DOHH2 (cell line): ENCODE measurements at regions not wholly inside any gene's neighbourhood (a gene's known extent, or its start where the extent isn't known, plus 50 kb on each side); places are given as distances from the start of the nearest gene placed in this dataset.

ENCODE experiments used
- CTCF ChIP-seq: fragments of 200-600 bp; sonication (generic); IDR thresholded peaks from one replicate; pipeline ENCODE4 v1.5.1; 2014; ENCODE audit warnings: antibody characterized with exemption, mild to moderate bottlenecking, low read depth, low read length; ENCODE audit not compliant: poor library complexity, severe bottlenecking
- EZH2phosphoT487 ChIP-seq: fragments of 200-600 bp; sonication (generic); IDR thresholded peaks from 2 replicates; pipeline ENCODE4 v1.6.1; 2017; ENCODE audit warnings: borderline replicate concordance, mild to moderate bottlenecking, antibody characterized with exemption, low read length, moderate library complexity, mixed read lengths

GRCh38 chr12:78316631-78317468 lies 486.2 kb downstream of the NAV3 start:
- TF ChIP-seq CTCF: no peak
- TF ChIP-seq EZH2phosphoT487: no peak
